Right atrium auricular region (tissue), 2 donors: ENCODE measurements at regions not wholly inside any gene's neighbourhood (a gene's known extent, or its start where the extent isn't known, plus 50 kb on each side); places are given as distances from the start of the nearest gene placed in this dataset.

Experiments used
- DNase-seq: peaks from one replicate; pipeline ENCODE4 v3.0.0-alpha.2; 2019; ENCODE audit warnings: low spot score
- H3K27ac ChIP-seq, 2 donors: fragments of 200-600 bp; sonication (generic); 1 replicate in 1 of 2; 2 replicates in 1 of 2; pipeline ENCODE4 v1.5.1; 2016 to 2019
- H3K27me3 ChIP-seq, 2 donors: fragments of 200-600 bp; sonication (generic); one replicate each; pipeline versions ENCODE4 v1.5.1 to v1.6.0; 2017 to 2019
- H3K36me3 ChIP-seq: fragments of 200-600 bp; sonication (generic); one replicate; pipeline ENCODE4 v1.5.1; 2016
- H3K4me1 ChIP-seq, 2 donors: fragments of 200-600 bp; sonication (generic); one replicate each; pipeline versions ENCODE4 v1.5.1 to v1.6.0; 2017 to 2019
- H3K4me3 ChIP-seq, 2 donors: fragments of 200-600 bp; sonication (generic); 1 replicate in 1 of 2; 2 replicates in 1 of 2; pipeline ENCODE4 v1.5.1; 2017 to 2019; ENCODE audit warnings: mild to moderate bottlenecking in 1 of 2, moderate library complexity in 1 of 2
- H3K9me3 ChIP-seq, 2 donors: fragments of 200-600 bp; sonication (generic); one replicate each; pipeline ENCODE4 v1.5.1; 2019
- TF ChIP-seq, protein P1 (sequence below), 2 donors: fragments of 200-600 bp; sonication (generic); IDR thresholded peaks; one replicate each; pipeline ENCODE4 v1.5.1; 2019; ENCODE audit warnings: antibody characterized with exemption in 2 of 2

- Histone ChIP-seq H3K4me1 (no peaks in the 10 kb centered on the region), H3K27me3 (no peaks in the 10 kb centered on the region), H3K4me3 (no peak overlapping the region), H3K9me3 (no peaks in the 10 kb centered on the region), H3K27ac (no peak overlapping the region), H3K36me3 (no peaks in the 10 kb centered on the region)
- DNase-seq = no peak
- TF ChIP-seq, protein P1, sequence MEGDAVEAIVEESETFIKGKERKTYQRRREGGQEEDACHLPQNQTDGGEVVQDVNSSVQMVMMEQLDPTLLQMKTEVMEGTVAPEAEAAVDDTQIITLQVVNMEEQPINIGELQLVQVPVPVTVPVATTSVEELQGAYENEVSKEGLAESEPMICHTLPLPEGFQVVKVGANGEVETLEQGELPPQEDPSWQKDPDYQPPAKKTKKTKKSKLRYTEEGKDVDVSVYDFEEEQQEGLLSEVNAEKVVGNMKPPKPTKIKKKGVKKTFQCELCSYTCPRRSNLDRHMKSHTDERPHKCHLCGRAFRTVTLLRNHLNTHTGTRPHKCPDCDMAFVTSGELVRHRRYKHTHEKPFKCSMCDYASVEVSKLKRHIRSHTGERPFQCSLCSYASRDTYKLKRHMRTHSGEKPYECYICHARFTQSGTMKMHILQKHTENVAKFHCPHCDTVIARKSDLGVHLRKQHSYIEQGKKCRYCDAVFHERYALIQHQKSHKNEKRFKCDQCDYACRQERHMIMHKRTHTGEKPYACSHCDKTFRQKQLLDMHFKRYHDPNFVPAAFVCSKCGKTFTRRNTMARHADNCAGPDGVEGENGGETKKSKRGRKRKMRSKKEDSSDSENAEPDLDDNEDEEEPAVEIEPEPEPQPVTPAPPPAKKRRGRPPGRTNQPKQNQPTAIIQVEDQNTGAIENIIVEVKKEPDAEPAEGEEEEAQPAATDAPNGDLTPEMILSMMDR (IDR thresholded peaks at IDR 0.05) = no peak
Observed at GRCh38 chr1:14180738-14181137, 417.7 kb upstream of the KAZN start.

GRCh38 chr1:14181191-14181795 lies 417.2 kb upstream of the KAZN start:
- H3K27ac ChIP-seq = no peak overlapping the region
- no peak overlapping the region for H3K4me3 ChIP-seq
- TF ChIP-seq, protein P1 (IDR thresholded peaks at IDR 0.05) = no peak
- no peaks in the 10 kb centered on the region for H3K27me3 ChIP-seq
- DNase-seq = no peak
- H3K36me3 ChIP-seq = no peaks in the 10 kb centered on the region
- H3K9me3 ChIP-seq = no peaks in the 10 kb centered on the region
- H3K4me1 ChIP-seq = no peaks in the 10 kb centered on the region

- no peak for DNase-seq
- H3K4me3 ChIP-seq = no peak overlapping the region
- no peaks in the 10 kb centered on the region for H3K4me1 ChIP-seq
- H3K27ac ChIP-seq = no peak overlapping the region
- TF ChIP-seq, protein P1 (IDR thresholded peaks at IDR 0.05) = no peak
- no peaks in the 10 kb centered on the region for H3K9me3 ChIP-seq
- no peaks in the 10 kb centered on the region for H3K36me3 ChIP-seq
- H3K27me3 ChIP-seq = no peaks in the 10 kb centered on the region
Observed at GRCh38 chr1:14182856-14183255, 415.6 kb upstream of the KAZN start.

- Histone ChIP-seq H3K27me3 (no peaks in the 10 kb centered on the region), H3K27ac (no peak overlapping the region), H3K36me3 (no peaks in the 10 kb centered on the region), H3K4me3 (no peak overlapping the region), H3K4me1 (no peaks in the 10 kb centered on the region), H3K9me3 (no peaks in the 10 kb centered on the region)
- TF ChIP-seq, protein P1 (IDR thresholded peaks at IDR 0.05) = no peak
- no peak for DNase-seq
Observed at GRCh38 chr1:14183329-14183728, 415.2 kb upstream of the KAZN start.

DNA sequence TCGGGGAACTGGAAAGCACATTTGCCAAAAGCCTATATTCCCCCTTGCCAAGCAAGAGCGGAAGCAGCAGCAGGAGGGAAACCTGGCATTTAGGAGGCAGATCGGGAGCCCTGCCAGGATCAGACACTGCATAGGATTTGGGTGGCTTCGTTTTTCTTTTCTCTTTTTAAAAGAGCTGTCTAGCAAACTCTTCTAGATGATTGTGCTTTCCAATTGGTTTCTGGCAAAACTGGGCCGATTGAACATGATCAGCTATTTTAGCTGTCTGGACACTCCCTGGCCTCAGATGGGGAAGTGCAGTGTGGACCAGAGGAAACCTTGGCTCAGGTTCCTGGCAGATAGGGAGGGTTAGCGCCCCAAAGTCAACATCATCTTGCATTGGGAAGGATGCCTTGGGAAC lies 414.0 kb upstream of the KAZN start:
- DNase-seq = no peak
- Histone ChIP-seq H3K27ac (no peak overlapping the region), H3K9me3 (no peaks in the 10 kb centered on the region), H3K4me3 (no peak overlapping the region), H3K36me3 (no peaks in the 10 kb centered on the region), H3K27me3 (no peaks in the 10 kb centered on the region), H3K4me1 (no peaks in the 10 kb centered on the region)
- TF ChIP-seq, protein P1 (IDR thresholded peaks at IDR 0.05) = no peak

- no peaks in the 10 kb centered on the region for H3K36me3 ChIP-seq
- no peak overlapping the region for H3K27ac ChIP-seq
- H3K9me3 ChIP-seq = no peaks in the 10 kb centered on the region
- TF ChIP-seq, protein P1 (IDR thresholded peaks at IDR 0.05) = no peak
- H3K4me1 ChIP-seq = no peaks in the 10 kb centered on the region
- H3K4me3 ChIP-seq = no peak overlapping the region
- H3K27me3 ChIP-seq = no peaks in the 10 kb centered on the region
- DNase-seq = no peak
Observed at GRCh38 chr1:14189381-14189780, 409.1 kb upstream of the KAZN start.
